GM12875 (cell line): ENCODE measurements at regions not wholly inside any gene's neighbourhood (a gene's known extent, or its start where the extent isn't known, plus 50 kb on each side); places are given as distances from the start of the nearest gene placed in this dataset.
"Not testable (repeated sequence)": the region's sequence is repeated elsewhere in the genome, so short reads cannot be mapped to it uniquely, and the experiment has no call there.

ENCODE experiments used
- H3K4me3 ChIP-seq: one replicate; pipeline ENCODE4 v1.5.1; 2011; ENCODE audit warnings: low read depth, low read length, control low read depth
- TF ChIP-seq, protein P1 (sequence below): IDR thresholded peaks from 2 replicates; pipeline ENCODE4 v1.5.1; 2011; ENCODE audit warnings: low read depth, mild to moderate bottlenecking, control low read depth, inconsistent platforms, low read length, moderate library complexity, borderline replicate concordance; ENCODE audit not compliant: insufficient read depth

DNA sequence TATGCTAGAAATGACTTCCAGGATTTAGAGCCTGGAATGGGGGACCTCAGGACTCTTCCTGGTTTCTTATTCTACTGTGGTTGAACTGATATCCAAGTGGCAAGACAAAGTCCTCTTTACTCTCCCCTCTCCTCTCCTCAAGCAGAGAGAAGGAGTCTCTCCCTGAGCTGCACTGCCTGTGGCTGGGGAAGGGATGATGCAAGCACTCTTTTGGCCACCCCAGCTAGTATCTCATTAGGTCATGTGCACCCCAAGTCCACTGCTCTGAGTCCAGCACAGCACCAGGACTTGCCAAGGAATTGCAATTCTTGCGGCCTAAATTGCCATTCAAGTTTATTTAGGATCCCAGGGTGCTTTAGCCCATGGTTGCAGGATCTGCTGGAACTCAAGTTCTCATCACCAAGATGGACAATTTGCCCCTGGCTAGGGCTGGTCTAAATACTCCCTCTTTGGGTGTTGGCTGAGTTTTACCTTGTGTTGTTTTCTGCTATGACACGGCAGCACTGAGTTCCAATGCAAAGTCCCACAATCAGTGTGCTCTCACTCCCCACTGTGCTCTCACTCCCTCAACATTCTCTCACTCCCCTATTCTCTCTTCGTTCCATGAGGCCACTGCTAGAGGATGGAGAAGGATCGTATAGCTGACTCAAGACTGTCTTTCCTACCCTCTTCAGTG lies 172.2 kb downstream of the TM2D1 start:
- no peak overlapping the region for H3K4me3 ChIP-seq
- TF ChIP-seq, protein P1, sequence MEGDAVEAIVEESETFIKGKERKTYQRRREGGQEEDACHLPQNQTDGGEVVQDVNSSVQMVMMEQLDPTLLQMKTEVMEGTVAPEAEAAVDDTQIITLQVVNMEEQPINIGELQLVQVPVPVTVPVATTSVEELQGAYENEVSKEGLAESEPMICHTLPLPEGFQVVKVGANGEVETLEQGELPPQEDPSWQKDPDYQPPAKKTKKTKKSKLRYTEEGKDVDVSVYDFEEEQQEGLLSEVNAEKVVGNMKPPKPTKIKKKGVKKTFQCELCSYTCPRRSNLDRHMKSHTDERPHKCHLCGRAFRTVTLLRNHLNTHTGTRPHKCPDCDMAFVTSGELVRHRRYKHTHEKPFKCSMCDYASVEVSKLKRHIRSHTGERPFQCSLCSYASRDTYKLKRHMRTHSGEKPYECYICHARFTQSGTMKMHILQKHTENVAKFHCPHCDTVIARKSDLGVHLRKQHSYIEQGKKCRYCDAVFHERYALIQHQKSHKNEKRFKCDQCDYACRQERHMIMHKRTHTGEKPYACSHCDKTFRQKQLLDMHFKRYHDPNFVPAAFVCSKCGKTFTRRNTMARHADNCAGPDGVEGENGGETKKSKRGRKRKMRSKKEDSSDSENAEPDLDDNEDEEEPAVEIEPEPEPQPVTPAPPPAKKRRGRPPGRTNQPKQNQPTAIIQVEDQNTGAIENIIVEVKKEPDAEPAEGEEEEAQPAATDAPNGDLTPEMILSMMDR: no peak

DNA sequence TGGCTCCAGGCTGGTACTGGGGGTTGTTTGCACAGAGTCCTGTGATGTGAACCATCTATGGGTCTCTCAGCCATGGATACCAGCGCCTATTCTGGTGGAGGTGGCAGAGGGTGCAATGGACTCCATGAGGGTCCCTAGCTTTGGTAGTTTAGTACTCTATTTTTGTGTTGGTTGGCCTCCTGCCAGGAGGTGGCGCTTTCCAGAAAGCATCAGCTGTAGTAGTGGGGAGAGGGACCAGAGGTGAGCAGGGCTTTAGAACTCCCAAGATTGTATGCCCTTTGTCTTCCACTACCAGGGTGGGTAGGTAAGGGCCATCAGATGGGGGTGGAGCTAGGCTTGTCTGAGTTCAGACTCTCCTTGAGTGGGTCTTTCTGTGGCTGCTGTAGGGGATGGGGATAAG lies 177.6 kb downstream of the TM2D1 start:
- TF ChIP-seq, protein P1: peak; percentile 38; the same call in 1 of the 2 replicates
- H3K4me3 ChIP-seq: not testable (repeated sequence)

DNA sequence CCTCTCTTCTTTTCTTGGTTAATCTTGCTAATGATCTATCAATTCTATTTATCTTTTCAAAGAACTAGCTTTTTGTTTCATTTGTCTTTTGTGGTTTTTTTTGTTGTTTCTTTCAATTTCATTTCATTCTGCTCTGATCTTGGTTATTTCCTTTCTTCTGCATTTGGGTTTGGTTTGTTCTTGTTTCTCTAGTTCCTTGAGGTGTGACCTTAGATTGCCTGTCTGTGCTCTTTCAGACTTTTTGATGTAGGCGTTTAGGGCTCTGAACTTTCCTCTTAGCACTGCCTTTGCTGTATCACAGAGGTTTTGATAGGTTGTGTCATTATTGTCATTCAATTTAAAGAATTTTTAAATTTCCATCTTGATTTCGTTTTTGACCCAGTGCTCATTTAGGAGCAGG lies 180.1 kb downstream of the TM2D1 start:
- not testable (repeated sequence) for H3K4me3 ChIP-seq

DNA sequence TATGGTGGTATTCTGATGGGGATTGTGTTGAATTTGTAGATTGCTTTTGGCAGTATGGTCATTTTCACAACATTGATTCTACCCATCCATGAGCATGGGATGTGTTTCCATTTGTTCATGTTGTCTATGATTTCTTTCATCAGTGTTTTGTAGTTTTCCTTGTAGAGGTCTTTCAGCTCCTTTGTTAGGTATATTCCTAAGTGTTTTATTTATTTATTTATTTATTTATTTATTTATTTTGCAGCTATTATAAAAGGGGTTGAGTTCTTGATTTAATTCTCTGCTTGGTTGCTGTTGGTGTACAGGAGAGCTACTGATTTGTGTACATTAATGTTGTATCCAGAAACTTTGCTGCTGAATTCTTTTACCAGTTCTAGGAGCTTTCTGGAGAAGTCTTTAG lies 181.4 kb downstream of the TM2D1 start:
- not testable (repeated sequence) for H3K4me3 ChIP-seq

DNA sequence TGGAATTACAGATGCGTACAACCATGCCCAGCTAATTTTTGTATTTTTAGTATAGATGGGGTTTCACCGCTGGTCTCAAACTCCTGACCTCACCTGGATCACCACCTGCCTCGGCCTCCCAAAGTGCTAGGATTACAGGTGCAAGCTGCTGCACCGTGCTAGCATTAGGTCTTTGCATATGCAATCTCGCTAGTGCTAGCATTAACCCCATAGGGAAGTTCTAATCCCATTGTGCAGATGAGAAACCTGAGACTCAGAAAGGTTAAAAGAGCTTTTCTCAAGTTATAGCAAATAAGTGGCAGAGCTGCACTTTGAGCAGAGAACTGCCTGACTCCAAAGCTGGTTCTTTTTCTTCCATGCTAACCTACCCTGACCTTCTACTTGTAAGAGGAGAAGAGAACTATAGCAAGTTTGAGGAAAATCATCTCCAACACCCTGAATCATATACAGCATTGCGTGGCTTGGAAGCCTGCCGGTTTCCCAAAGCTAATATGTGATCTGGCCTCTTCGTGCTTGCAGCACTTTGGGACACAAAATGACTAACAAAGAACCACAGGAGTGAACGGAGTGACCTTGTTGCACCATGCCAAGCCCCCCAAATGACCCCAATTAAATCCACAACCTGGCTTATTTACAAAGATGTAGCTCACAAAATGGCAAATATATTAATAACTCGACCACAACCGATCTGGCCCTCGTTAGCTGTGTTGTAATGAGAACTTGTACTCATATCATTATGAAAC lies 185.1 kb downstream of the TM2D1 start:
- H3K4me3 ChIP-seq: no peak overlapping the region
- TF ChIP-seq, protein P1: no peak

DNA sequence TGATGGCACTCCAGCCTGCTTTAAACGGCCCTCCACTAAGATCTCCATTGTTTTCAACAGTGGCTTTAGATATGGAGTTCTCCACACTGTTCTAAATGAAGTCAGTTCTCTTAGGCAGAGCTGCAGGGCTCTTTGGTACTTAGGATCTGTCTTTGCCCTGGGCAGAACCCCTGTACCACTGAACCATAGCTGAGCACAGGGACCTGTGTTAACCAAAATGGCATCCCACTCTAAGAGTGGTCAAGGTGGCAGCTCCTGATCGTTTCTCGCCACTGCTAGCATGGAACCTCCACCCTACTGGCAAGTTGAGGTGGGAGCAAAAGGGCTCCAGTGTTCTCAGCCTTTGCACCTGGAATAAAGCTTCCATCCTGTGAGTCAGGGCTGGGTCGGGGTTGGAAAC lies 186.7 kb downstream of the TM2D1 start:
- no peak overlapping the region for H3K4me3 ChIP-seq
- TF ChIP-seq, protein P1: no peak

DNA sequence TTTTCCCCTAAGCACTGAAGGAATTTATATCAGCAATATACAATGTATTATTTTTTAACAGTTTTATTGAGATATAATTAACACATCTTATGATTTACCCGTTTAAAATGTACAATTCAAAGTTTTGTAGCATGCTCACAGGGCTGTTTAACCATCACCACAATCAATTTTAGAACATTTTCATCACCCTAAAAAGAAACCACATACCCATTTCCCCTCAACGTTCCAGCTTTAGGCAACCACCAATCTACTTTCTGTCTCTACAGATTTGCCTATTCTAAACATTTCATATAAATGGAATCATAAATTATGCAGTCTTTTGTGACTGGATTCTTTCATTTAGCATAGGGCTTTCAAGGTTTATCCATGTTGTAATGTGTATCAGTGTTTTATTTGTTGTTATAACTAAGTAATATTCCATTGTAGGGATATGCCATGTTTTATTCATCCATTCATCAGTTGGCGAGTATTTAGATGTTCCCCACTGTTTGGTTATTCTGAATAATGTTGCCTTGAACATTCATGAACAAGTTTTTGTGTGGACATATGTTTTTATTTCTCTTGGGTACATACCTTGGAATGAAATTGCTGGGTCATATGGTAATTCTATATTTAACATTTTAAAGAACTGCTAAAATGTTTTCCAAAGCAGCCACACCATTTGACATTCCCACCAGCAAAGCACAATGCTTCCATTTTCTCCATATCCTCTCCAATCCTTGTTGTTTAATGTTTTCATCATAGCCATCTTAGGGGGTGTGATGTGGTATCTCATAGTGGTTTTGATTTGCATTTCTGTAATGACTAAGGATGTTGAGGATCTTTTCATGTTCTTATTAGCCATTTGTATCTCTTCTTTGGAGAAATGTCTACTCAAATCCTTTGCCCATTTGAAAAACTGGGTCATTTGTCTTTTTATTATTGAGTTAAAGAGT lies 188.5 kb downstream of the TM2D1 start:
- H3K4me3 ChIP-seq: no peak overlapping the region
- TF ChIP-seq, protein P1: no peak
